HT-29 (cell line): ENCODE measurements at regions not wholly inside any gene's neighbourhood (a gene's known extent, or its start where the extent isn't known, plus 50 kb on each side); places are given as distances from the start of the nearest gene placed in this dataset.

Source experiments
- DNase-seq: peaks from one replicate; pipeline ENCODE4 v3.0.0-alpha.2; 2015; ENCODE audit warnings: low spot score

DNA sequence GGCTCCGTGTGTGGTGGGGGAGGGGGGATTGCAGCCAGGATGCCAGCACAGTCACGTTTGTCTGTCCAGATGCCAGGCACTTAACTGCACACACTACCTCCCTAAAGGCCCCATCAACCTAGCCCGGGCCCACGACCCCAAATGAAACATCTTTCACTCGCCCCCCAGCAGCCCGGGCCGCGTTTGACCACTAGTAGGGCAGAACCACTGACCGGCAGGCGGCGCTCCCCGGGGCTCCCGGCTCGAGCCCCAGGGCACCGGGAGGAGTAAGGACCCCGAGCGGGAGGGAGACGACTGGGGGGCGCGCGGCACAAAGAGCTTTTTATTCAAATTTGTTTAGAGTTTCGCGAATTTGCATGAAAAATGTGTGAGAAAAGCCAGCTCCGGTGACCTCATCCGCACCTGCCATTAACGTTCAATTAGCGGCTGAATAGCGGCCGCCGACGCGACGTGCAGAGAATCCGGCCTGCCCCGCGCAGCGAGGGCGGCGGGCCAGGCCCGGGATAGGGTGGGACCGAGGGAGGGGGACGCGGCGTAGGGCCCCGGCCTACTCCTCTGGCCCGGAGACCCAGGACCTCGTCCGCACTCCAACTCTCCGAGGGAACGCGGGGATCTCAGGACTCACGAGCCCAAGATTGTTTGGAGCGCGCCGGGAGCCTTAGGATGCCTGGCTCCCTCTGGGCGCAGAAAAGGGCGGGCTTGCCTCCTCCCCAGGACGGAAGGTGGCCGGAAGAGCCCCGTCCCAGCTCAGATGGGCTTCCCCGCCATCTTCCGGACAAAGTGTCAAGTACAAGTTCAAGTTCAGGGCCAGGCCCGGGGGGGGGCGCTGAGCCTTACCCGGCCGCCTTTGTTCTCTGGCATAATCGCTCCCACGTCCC is 64.9 kb upstream of the POLG start:
- no peak for DNase-seq

DNA sequence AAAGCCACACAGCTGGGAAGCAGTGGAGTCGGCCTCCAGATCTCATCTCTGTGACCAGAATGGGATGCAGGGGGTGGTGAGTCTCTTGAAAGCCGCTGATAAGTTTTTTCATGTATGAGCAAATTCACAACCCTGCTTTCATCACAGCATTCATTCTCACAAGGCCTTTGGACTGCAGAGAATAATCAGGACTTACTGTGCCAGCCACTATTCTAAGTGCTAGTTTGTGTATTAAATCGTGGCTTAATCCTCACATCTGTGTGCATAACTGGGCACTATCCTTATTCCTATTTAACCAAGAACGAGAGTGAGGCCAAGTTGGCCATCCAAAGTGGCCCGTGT is 64.2 kb upstream of the POLG start:
- DNase-seq = no peak

DNA sequence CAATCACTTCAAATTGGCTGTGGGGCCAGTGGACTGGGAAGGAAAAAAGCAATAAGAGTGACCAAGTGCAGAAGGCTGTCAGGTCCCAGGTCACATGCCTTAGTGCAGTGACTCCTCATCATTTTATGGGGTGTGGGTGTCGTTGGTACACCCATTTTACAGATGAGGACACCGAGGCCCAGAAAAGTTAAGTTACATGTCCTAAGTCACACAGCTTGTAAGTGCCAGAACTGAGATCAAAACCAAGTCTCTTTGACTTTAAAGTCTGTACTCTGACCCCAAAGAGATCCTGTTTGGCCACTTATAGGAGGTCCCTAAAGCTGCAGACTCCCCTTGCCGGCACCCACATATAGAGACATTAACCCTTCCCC is 63.0 kb upstream of the POLG start:
- DNase-seq = no peak

DNA sequence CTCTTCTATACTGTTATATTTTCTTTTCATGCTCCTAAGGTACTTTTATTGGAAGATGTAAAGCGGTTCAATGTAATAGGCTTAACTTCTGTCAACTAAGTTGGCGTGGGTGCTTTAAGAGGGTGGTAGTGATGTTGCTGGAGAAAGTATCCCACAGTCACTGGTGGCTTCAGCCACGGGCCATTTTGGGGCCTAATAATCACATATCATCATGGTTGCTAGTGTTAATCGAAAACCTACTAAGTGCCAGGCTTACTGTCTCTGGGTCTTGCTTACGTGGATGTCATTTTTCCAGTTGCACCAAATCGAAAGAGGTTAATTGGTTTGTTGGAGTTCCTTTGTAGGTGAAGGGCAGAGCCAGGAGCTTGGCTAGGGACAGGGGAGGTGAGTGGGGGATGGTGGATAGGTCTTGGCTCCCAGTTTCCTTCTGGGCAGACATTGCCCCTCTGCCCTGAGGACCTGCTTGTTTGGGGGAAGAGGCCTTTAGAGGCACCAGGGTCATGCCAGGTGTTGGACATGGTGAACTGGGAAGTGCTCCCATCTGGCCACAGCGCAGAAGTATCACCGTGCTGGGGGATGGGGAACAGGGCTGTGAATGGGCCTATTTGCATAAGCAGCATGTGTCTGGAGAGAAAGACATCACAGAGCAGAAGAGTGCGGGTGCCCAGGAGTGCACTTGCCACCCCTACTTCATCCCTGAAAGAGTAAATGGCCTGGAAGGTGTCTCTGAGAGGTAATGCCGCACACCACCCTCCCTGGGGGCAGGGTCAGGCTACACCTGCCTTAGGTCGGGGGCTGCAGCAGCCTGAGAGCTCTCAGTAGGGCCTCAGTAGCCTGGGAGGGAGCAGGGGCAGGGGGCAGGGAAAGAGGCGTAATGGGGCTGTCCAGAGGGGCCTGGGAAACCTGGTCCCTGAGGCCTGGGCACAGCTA is 62.4 kb upstream of the POLG start:
- DNase-seq = no peak

DNA sequence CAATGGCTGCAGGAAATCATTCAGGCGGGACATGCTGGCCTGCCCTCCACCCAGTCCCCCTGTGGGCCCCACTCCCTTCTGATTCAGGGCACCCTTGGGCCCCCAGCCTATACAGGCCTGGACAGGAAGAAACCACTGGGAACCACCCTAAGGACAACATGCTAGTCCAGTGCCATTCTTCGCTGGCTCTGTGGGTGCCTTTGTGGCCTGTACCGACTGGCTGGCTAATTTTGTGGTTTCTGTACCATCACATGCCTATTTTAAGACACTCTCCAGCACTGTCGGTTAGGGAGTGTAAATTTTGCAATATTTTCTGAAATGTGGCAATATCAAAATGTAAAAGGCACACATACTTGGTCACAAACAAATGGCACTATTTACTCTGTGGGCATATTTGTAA is 61.4 kb upstream of the POLG start:
- DNase-seq = no peak

DNA sequence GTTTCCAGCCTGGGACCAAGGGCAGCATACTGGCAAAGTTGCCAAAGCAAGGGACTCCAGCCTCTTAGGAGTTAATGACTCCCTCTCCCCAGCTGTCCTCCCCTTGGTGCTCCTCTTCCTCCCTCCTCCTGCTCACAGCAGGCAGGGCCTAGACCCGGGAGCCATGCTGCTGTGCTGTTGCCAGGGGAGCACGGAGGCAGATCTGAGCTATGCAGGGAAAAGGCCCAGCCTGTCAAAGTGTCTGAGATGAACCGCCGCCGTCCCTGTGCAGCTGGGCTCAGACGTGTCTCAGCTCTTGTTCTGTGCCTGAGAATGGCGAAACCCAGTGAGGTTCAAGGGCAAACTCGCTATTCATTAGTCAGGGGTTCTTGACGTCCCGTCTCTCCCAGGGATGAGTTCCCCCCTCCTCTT is 60.8 kb upstream of the POLG start:
- DNase-seq = no peak

DNA sequence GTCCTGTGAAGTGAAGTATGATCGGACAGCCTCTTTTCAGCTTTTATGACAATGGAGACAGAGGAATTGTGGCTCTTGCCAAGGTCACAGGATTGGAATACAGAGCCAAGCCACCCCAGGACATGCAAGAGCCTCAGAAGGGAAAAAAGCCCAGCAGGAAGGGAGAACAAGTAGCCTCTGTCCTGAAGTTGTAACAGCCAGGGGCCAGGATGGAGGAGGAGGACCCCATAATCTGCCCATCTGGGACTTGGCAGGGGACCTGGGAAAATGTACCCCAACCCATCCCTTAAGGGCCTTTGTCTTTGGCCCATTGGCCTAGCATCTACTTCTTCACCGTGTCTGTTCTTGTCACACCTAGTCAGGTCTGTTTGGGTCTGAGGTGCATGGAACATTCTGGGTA is 60.4 kb upstream of the POLG start:
- DNase-seq = no peak

DNA sequence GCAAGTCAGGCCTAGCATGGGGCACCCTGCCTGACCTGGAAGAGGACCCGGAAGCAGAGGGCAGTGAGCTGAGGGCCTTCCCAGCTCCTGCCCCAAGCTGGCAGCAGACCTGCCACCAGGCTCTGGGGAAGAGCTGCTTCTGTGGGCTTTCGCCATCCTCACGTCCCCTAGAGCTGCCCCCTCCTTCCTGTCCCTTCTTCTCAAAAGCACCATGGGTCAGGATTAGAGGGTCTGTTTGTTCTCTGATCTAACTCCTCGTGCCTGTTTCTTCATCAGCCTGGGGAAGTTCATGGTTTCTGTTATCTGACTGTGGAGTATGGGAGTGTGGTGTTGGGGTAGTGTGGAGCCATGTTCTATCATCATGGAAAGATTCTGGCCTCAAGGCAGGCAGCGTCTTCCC is 58.4 kb upstream of the POLG start:
- DNase-seq = no peak

DNA sequence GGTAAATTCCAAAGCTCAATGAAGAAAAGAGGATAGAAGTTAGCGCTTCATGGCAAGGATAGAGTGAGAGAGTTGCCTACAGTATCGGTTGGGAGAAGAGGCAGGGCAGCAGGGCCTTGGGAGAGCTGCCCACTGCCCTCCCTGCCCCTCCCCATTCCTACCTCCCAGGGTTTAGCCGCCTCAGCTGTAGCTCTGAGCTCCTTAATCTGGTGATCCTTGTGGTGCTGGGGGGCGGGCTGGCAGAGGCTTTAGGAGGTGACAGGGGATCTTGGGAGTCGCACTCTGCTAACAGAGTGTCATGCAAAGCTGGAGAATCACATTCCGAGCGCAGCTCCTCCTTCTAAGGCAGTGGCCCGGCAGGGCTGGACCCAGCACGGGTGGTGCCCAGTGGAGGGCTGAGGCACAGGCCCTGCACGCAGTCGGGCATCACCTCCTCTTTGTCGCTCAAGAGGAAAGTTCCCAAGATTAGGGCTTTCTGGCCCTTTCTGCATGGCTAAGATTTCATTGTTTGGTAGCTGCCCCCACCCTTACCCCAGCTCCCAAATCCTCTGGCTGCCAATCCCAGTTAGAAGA is 57.1 kb upstream of the POLG start:
- DNase-seq = no peak

DNA sequence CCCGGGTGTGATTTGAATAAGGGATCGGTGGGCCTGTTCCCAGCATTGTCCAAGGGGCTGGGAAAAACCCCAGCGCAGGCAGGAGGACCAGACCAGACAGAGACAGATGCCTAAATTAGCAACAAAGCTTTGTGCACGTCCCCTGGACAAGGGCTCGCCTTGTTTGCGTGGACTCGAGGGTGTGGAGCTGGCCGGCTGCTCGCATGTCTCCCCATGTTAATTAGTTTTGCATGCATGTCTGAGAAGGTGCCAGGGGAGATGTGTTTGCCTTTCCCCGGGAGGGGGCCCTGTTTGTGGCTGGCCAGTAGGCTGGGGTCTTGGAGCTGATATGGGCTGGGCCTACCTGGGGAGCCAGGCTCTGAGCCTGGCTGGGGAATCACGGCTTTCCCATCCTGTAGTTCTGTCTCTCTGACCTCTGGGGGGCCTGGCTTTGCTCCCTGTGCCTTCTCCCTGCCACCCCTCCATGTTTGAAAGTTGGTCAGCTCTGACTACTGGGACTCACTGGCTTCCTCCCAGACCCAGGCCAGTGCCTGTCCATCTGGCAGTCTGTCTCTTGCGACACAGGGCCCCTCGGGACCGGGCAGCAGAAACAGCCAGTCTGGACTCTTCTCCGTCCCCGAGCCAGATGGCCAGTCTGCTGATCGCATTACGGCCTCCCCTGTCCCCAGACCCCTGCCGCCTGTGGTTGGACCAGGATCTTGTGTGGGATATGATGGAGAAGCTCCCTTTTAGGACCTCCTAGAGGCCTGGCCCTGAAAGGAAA is 55.4 kb upstream of the POLG start:
- no peak for DNase-seq

DNA sequence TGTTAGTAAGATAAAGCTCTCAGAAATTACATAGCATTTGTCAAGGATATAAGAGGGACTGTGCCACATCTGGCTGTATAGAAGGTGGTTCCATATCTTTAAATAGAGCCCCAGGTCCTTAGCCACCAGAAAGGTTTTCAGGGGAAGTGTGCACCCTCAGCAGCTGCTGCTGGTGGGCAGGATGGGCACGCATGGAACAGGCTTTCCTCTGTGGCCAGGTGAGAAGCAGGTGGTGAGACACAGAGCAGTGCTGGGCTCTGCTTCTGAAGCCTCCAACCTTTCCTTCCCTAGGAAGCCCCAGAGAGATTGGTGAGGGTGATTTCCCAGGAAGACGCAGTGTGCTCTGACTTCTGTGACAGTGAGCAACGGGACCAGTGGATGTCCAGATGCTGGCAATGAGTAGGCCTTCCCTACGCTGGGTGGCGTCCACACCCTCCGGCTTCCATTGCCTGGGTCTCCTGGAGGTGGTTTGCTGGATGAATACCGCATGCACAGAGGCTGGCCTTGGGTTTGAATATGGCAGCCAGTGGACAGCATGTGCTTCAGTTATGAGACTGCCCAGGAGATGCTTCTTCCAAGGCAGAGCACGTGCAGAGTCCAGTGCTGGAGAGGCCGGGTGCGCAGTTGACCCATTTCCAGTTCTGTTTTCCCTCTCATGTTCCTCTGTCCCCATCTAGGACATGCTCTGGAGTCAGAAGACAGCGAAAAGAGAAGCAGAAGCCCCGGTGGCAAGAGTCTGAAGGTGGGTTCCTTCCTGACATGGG is 52.7 kb upstream of the POLG start:
- DNase-seq = no peak

DNA sequence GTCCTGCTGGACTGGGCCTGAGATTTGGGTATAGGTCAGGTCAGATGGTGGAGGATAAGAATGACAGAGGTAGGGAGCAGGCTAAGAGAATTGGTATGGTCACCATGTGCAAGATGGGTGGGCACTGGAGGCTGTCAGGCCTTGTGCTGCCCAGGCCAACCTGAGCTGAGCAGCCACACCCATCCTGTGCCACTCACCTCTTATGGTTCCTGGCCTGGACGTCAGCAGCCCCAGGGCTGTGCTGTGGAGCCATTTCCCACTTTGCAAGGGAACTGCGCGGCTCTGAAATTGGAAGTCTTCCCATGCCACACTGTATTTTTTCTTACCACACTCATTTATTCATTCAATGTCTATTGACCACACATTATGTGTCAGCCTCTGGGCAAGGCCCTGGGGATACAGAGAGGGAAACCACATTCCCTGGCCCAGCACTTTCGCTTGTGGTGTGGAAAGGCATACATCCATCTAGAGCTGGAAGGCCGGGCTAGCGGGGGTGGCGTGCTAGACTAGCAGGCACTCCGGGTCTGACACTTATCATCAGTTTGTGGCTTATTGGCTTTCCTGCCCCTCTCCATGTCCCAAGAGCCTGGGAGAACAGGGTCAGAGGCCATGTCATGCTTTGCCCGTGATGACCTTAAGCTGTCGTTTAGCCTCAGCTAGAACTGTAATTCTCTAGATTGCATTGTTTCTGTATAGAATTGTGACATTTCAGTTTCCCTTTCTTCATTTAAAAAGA is 51.1 kb upstream of the POLG start:
- no peak for DNase-seq
